NCI-H1417 treated with DMSO at 0.1 percent for 48 hours (cell line): ENCODE measurements at regions not wholly inside any gene's neighbourhood (a gene's known extent, or its start where the extent isn't known, plus 50 kb on each side); places are given as distances from the start of the nearest gene placed in this dataset.

Experiments used
- DNase-seq: peaks from one replicate; lab custom pipeline; 2025; lab: John Stamatoyannopoulos, UW

GRCh38 chr5:124924729-124925128, 178.3 kb upstream of the ZNF608 start:
- DNase-seq, result no peak

- DNase-seq, result no peak
Observed at GRCh38 chr5:124927735-124928134, 181.3 kb upstream of the ZNF608 start.

- no peak for DNase-seq
Observed at GRCh38 chr5:124929000-124929399, 182.6 kb upstream of the ZNF608 start.

GRCh38 chr5:124932791-124933600, 186.6 kb upstream of the ZNF608 start:
- no peak for DNase-seq

DNA sequence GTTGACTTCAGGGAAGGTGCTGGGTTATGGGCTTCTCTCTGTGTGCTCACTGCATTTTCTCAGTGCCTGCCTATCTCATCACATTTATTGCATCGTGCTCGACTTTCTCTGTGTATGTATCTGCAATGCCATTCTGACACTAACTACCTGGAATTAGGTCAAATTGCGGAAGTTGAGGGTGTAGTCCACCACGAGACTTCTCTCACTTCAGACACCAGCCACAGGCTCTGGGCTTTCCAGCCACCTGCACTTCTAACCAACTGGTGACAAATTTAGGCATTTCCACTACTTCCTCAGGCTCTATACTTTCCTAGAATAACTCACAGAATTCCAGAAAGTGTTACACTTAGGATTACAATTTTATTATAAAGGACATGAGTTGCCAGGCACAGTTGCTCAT, 188.6 kb upstream of the ZNF608 start:
- DNase-seq, result no peak

DNA sequence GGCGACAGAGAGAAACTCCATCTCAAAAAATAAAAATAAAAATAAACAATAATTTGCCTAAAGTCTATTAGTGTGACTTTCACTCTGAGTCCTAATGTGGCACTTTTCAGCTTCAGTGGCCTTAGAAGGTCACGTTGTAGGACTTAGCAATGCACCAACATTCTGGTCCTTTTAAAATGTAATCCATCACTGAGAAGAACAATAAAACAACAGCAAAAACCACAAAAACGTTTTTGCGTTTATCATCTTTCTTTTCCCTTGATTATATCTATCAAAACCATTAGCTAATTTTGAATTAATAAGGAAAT, 190.1 kb upstream of the ZNF608 start:
- no peak for DNase-seq

DNA sequence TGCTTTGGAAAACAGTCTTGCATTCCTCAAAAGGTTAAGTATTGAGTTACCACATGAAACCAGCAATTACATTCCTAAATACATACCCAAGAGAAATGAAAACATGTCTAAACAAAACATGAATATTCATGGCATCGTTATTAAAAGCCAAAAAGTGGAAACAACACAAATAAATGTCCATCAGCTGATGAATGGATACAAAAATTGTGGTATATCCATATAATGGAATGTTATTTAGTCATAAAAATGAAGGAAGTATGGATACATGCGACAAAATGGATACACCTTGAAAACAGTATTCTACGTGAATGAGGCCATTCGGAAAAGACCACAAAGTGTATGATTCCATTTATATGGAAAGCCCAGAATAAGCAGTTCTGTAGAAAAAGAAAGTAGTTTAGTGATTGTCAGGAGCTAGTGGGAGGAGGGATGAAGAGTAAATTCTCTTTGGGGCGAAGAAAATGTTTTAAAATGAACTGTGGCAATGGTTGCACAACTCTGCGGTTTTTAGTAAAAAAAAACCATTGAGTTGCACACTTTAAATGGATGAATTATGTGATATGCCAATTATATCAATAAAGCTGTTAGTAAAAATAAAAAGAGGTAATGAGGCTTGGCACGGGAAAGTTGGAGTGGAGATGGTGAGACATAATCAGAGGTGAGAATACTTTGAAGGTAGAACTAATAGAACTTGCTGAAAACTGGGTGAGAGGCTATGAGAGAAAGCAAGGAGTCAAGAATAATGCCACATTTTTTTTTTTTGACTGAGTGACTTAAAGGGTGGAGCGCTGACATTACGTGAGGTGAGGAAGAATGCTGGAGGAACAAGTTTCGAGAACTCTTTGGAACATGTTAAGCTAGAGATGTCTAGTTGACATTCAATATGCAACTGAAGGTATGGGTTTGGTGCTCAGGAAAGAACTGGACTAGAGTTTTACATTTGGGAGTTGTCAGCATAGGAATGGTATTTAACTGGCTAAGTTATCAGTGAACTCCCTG, 194.9 kb upstream of the ZNF608 start:
- no peak for DNase-seq

DNA sequence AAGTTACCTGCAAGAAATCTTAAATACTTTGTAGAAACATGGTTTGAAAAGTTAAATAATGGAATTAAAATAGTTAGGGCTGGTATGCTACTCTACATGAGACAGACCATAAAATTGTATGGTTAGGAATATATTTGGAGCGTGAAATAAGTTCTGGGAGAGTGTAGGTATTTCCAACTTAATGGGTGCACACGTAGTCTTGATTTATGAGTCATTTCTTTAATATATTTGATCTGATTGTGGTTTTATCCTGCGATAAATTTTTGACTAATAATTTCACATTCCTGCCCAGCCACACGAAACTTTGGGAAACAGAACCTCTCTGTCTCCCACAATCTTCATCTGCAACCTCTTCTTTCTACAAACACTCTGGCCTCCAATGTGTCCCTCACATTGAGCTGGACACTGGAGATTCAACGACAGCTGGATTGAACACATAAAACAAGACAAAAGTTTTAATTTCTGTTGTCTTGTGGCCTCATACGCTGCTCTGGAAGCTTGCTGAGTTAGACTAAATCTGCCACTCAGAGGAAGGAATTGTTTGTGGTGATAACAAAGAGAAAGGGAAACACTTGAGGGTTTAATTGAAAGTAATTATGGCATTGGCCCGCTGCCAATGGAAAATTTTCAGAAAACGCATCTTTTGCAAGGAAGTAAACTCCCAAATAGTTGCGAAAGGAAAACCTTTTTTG, 201.8 kb upstream of the ZNF608 start:
- DNase-seq, result no peak

GRCh38 chr5:124948754-124949275, 202.4 kb upstream of the ZNF608 start:
- no peak for DNase-seq

DNA sequence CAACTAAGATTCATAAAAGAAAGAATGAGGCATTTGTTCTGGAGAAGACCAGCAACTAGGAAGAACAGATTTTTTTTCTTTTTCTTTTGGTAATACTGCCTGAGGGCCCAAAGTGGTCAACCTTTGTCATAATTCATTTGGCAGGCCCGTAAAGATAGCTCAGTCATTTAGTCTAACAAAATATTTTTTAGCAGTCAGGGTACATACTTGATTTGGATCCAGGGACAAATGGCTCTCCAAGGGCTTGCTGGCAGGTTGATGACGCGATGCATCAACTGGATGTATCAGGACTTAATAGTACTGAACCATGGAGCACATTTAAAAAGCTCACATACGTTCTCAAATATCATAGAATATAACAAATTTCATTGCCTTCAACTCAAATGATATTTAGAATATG, 203.4 kb upstream of the ZNF608 start:
- no peak for DNase-seq

DNA sequence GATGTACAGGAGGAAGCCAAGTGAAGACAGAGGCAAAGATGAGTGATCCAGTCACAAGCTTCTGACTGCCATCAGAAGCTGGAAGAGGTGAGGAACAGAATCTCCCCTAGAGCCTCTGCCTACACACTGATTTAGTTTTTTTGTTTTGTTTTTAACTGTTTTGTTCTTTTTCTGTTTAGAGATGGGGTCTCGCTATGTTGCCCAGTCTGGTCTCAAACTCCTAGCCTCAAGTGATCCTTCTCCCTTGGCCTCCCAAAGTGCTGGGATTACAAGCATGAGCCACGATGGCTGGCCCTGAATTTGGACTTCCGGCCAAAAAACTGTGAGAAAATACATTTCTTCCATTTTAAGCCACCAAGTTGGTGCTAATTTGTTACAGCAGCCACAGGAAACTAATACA, 204.7 kb upstream of the ZNF608 start:
- no peak for DNase-seq

GRCh38 chr5:124951661-124952060, 205.2 kb upstream of the ZNF608 start:
- DNase-seq, result no peak

- DNase-seq, result no peak
Observed at GRCh38 chr5:124952079-124952478, 205.6 kb upstream of the ZNF608 start.

DNA sequence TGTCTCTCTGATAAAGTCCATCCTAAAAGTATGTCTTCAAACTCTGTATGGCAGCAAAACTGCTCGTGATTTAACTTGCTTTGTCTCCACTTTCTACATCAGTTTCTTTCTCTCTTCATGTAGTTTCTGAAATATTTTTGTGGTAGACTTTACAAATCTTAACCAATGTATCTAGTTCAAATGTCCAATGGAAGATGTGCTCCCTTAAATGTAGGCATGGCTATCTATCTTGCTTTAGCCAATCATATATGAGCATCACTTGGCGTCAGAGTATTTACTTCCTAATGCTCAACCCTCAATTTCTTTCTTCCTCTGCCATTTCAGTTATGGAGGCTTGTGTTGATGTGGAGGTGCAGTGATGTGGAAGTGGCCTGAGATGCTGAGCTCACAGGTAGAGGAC, 206.1 kb upstream of the ZNF608 start:
- no peak for DNase-seq

DNA sequence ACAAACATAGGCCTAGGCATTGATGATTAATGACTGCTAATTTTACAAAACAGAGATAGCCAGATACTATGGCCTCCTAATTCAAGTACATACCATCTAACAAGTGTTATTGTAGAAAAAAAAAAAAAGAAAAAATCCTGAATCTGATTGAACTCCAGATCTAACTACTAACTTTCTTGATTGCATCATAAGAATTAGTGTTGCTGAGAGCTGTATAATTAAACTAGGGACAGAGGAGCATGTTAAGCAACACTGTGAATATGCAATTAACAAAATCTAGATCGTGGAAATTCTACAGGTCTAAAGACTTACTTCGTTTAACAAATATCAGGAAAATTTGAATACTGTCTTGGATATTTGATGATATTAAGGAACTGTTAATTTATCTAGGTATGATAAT, 208.3 kb upstream of the ZNF608 start:
- no peak for DNase-seq

DNA sequence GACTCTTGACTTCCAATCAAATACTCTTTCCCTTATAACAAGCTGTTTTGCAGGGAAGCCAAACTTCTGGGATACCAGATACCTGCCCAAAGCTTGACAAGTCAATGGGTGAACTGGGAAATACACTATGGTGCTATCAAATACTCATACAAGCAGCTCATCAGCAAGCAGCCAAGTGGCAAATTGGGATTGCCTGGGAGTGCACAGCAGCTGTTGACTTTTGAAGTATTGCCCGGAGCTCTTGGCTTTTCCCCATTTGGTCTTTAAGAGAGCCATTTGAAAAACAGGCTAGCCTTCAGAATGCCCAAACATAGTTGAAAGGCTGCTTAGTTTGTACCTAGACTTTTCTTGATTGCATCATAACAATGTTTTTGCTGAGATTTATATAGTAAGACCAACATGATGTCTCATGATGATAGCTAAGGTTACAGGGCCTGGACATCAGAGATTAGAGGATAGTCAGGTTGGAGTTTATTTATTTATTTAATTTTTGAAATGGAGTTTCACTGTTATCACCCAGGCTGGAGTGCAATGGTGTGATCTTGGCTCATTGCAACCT, 210.1 kb upstream of the ZNF608 start:
- no peak for DNase-seq

DNA sequence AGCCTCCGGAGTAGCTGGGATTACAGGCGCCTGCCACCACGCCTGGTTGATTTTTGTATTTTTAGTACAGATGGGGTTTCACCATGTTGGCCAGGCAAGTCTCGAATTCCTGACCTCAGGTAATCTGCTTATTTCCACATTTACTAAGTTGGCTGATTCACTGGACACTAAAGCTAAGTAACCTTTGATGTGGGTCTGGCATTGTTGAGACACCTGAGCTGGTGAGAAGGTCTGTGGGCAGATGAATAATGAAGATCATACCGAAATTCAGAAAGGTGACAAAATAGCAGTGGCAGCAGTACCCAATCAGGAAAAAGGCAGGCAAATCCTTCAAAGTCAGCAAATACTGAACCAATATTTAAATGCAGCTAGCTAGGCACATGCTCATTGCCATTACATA, 210.6 kb upstream of the ZNF608 start:
- no peak for DNase-seq

GRCh38 chr5:124960266-124960665, 213.8 kb upstream of the ZNF608 start:
- no peak for DNase-seq

DNA sequence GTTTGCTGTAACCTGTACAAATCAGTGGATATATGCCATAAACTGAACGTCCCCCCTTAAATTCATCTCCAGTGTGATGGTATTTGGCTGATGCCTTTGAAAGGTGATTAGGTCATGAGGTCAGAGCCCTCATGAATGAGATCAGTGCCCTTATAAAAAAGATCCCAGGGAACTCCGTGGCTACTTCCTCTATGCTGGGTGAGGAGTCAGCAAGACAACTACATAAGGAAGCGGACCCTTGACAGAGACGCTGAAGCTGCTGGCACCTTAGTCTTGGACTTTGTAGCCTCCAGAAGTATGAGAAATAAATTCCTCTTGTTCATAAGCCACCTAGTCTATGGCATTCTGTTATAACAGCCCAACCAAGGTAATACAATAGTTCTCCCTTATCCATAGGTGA, 215.1 kb upstream of the ZNF608 start:
- DNase-seq, result no peak

GRCh38 chr5:124962111-124962510, 215.7 kb upstream of the ZNF608 start:
- no peak for DNase-seq

DNA sequence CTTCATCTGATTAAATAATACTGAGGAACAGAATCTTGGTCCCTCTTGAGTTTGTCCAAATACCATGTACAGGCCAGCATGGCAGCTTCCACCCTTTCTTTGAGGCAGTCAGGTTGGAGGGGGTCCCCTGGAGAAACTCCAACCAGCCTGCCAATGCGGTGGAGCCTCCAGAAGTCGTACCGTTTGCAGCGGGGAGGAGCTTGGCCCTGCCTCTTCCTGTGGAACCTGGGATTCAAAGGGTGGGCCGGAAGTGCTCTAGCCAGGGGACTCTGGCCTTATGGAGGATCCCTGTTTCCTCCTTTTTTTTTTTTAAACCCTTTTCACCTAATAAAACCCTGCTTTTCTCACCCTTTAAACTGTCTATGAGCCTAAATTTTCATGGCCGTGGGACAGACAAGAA, 216.3 kb upstream of the ZNF608 start:
- DNase-seq, result no peak
